Tibial nerve (tissue), 4 donors: ENCODE measurements at regions not wholly inside any gene's neighbourhood (a gene's known extent, or its start where the extent isn't known, plus 50 kb on each side); places are given as distances from the start of the nearest gene placed in this dataset.

ENCODE experiments used
- DNase-seq, 2 donors: peaks; one replicate each; pipeline ENCODE4 v3.0.0-alpha.2; 2019; ENCODE audit warnings: low spot score in 2 of 2
- H3K27ac ChIP-seq, 4 donors: fragments of 200-600 bp; sonication (generic) in 3 of 4; one replicate each; pipeline ENCODE4 v1.5.1; 2017 to 2019; ENCODE audit warnings: mild to moderate bottlenecking in 1 of 4
- H3K27me3 ChIP-seq, 2 donors: fragments of 200-600 bp; sonication (generic) in 1 of 2; one replicate each; pipeline versions ENCODE4 v1.5.1 to v1.6.0; 2017 to 2019
- H3K36me3 ChIP-seq, 3 donors: fragments of 200-600 bp; sonication (generic); one replicate each; pipeline ENCODE4 v1.5.1; 2018 to 2019
- H3K4me1 ChIP-seq, 4 donors: fragments of 200-600 bp; sonication (generic) in 3 of 4; one replicate each; pipeline ENCODE4 v1.5.1; 2017 to 2019
- H3K4me3 ChIP-seq, 4 donors: fragments of 200-600 bp; sonication (generic) in 3 of 4; one replicate each; pipeline ENCODE4 v1.5.1; 2017 to 2019; ENCODE audit warnings: mild to moderate bottlenecking in 1 of 4, moderate library complexity in 1 of 4
- H3K9me3 ChIP-seq, 4 donors: fragments of 200-600 bp; sonication (generic) in 3 of 4; one replicate each; pipeline ENCODE4 v1.5.1; 2017 to 2019
- CTCF ChIP-seq, 5 experiments: fragments of 200-600 bp in 3 of 5; fragments of 450-650 bp in 2 of 5; sonication (generic) in 3 of 5; IDR thresholded peaks; one replicate each; pipeline ENCODE4 v1.5.1; 2016 to 2019; ENCODE audit warnings: antibody characterized with exemption in 5 of 5, mild to moderate bottlenecking in 3 of 5, moderate library complexity in 2 of 5
- EP300 ChIP-seq, 2 donors: sonication (generic); formaldehyde crosslinking; IDR thresholded peaks; one replicate each; pipeline ENCODE4 v1.6.1; 2017; ENCODE audit warnings: antibody characterized with exemption in 2 of 2, mild to moderate bottlenecking in 1 of 2
- POLR2A ChIP-seq, 2 donors: fragments of 450-650 bp; IDR thresholded peaks; one replicate each; pipeline ENCODE4 v1.6.1; 2017; ENCODE audit warnings: antibody characterized with exemption in 2 of 2, mild to moderate bottlenecking in 2 of 2, moderate library complexity in 2 of 2
- WGBS, 2 donors: methylation state at CpG; one replicate each; pipeline ENCODE4 v1.1.5; 2018; 5-methylcytosine and 5-hydroxymethylcytosine counted together

GRCh38 chr2:105489168-105489878, 90.5 kb upstream of the FHL2 start:
- Histone ChIP-seq H3K27ac (peak overlapping the region in 2 of 4 donors; percentile 8 to 37), H3K9me3 (peaks cover 0 to 21% (median 2%) of the 10 kb centered on the region in 4 donors), H3K36me3 (no peaks in the 10 kb centered on the region), H3K4me1 (peaks cover 0 to 34% (median 2%) of the 10 kb centered on the region in 4 donors), H3K27me3 (no peaks in the 10 kb centered on the region), H3K4me3 (no peak overlapping the region)
- TF ChIP-seq EP300 (IDR thresholded peaks at IDR 0.05) (no peak), POLR2A (IDR thresholded peaks at IDR 0.05) (no peak), CTCF (IDR thresholded peaks at IDR 0.05) (no peak)
- WGBS, 2 donors: 93 to 94% methylated on average over 3 of the region's 3 CpGs
- no peak for DNase-seq

DNA sequence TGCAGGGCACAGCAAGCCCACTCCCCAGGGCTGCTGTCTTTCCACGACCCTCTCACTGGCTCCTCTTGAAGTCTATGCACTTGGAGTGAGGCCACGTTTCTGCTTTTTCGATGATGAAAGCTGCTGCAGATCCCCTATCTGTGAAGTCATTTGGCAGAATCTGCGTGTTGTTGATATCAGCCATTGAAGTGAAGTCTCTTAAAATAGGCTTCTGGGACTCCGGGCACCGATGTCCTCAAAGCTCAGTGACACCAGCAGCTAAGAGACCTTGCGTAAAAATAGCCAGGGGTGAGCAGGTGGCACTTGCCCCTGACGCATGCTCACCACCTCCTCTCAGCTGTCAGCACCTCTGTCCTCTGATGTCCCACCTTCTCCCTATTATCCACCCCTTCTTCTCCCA, 89.4 kb upstream of the FHL2 start:
- peaks cover 0 to 34% (median 2%) of the 10 kb centered on the region in 4 donors for H3K4me1 ChIP-seq
- H3K27ac ChIP-seq: peak overlapping the region in 3 of 4 donors; percentile 44 to 85 (median 80)
- peaks cover 0 to 13% (median 2%) of the 10 kb centered on the region in 4 donors for H3K9me3 ChIP-seq
- no peak for DNase-seq
- no peaks in the 10 kb centered on the region for H3K27me3 ChIP-seq
- no peak for TF ChIP-seq POLR2A (IDR thresholded peaks at IDR 0.05)
- no peak for TF ChIP-seq CTCF (IDR thresholded peaks at IDR 0.05)
- TF ChIP-seq EP300 (IDR thresholded peaks at IDR 0.05): no peak
- WGBS, 2 donors: 70 to 78% methylated on average over 8 of the region's 8 CpGs
- H3K36me3 ChIP-seq: no peaks in the 10 kb centered on the region
- no peak overlapping the region for H3K4me3 ChIP-seq

- WGBS, 2 donors: 62 to 67% methylated on average over 19 to 21 of the region's 21 CpGs
- DNase-seq: peak; percentile 50 to 65
- H3K27me3 ChIP-seq: no peaks in the 10 kb centered on the region
- peaks cover 0 to 34% (median 2%) of the 10 kb centered on the region in 4 donors for H3K4me1 ChIP-seq
- peak overlapping the region; percentile 11 to 85 (median 62) for H3K27ac ChIP-seq
- H3K9me3 ChIP-seq: peaks cover 0 to 4% (median under 1%) of the 10 kb centered on the region in 4 donors
- no peak overlapping the region for H3K4me3 ChIP-seq
- H3K36me3 ChIP-seq: no peaks in the 10 kb centered on the region
- peak in 1 of 2 donors; percentile 66 for TF ChIP-seq EP300 (IDR thresholded peaks at IDR 0.05)
- no peak for TF ChIP-seq CTCF (IDR thresholded peaks at IDR 0.05)
- no peak for TF ChIP-seq POLR2A (IDR thresholded peaks at IDR 0.05)
These were observed 88.6 kb upstream of the FHL2 start for GRCh38 chr2:105487142-105488069.

- Histone ChIP-seq H3K4me1 (peaks cover 0 to 34% (median 2%) of the 10 kb centered on the region in 4 donors), H3K27me3 (no peaks in the 10 kb centered on the region), H3K36me3 (no peaks in the 10 kb centered on the region), H3K27ac (peak overlapping the region in 2 of 4 donors; percentile 80 to 85), H3K9me3 (no peaks in the 10 kb centered on the region), H3K4me3 (no peak overlapping the region)
- WGBS, 2 donors: 50 to 62% methylated on average over 3 of the region's 3 CpGs
- no peak for DNase-seq
- TF ChIP-seq POLR2A (IDR thresholded peaks at IDR 0.05) (no peak), CTCF (IDR thresholded peaks at IDR 0.05) (no peak), EP300 (IDR thresholded peaks at IDR 0.05) (no peak)
These were observed 87.9 kb upstream of the FHL2 start for GRCh38 chr2:105486762-105487141.
